ENCODE measurements at regions not wholly inside any gene's neighbourhood (a gene's known extent, or its start where the extent isn't known, plus 50 kb on each side); places are given as distances from the start of the nearest gene placed in this dataset.

DNA sequence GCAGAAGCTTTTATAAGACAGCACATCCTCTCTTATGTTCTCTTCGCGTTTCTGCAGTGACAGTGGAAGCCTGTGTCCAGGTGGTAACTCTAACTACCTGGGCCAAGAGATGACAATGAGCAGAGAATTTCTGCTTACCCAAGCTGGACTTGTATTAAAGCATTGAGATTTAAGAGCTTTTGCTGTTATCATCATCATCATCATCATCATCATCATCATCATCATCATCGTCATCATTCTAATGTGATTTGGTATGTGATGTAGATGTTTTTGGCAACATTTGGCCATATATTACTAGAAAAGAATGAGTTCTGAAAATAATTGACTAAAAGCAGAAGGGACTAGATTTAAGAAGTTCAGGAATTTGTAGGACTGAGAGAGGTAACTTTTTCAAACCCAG, 401.3 kb downstream of the BRINP1 start:
- ATAC-seq, result no peak
- intact Hi-C loops (cut with micrococcal nuclease; ENCODE audit: unreplicated experiment) (no loop called here), in situ Hi-C loops (cut with HindIII; ENCODE audit: low pct_unique_long_range_greater_than_20kb, low sequenced_read_pairs) (no loop called here)
- no peaks in the 10 kb centered on the region for H3K27me3 ChIP-seq (ENCODE audit: control insufficient read depth, insufficient read depth, low read length)
- no peaks in the 10 kb centered on the region for H3K4me1 ChIP-seq (ENCODE audit: control insufficient read depth, insufficient read depth, low read length)
- no TSS peak for BruUV-seq (replicated peaks)
- ChIA-PET CTCF (no interaction called here), POLR2A (no interaction called here)
- no peak overlapping the region for H3K27ac ChIP-seq (ENCODE audit: low read length)
- no peaks in the 10 kb centered on the region for H3K9me3 ChIP-seq (ENCODE audit: control insufficient read depth, insufficient read depth, low read depth, low read length)
- DNase-seq (ENCODE audit: low read depth, low spot score), result no peak
- H3K4me3 ChIP-seq (ENCODE audit: low read depth in 2 of 2, low read length in 2 of 2), result no peak overlapping the region
- H3K36me3 ChIP-seq (ENCODE audit: control insufficient read depth, insufficient read depth, low read length), result no peaks in the 10 kb centered on the region
- TF ChIP-seq CTCF (IDR thresholded peaks at IDR 0.05) (no peak), POLR2AphosphoS5 (IDR thresholded peaks at IDR 0.05; ENCODE audit: low read depth, low read length) (no peak), SIN3A (IDR thresholded peaks at IDR 0.05; ENCODE audit: borderline replicate concordance, insufficient read depth, low read depth, low read length) (no peak), TCF7L2 (IDR thresholded peaks at IDR 0.05; ENCODE audit: low read depth, low read length) (no peak)
- TF ChIP-seq, protein P1, sequence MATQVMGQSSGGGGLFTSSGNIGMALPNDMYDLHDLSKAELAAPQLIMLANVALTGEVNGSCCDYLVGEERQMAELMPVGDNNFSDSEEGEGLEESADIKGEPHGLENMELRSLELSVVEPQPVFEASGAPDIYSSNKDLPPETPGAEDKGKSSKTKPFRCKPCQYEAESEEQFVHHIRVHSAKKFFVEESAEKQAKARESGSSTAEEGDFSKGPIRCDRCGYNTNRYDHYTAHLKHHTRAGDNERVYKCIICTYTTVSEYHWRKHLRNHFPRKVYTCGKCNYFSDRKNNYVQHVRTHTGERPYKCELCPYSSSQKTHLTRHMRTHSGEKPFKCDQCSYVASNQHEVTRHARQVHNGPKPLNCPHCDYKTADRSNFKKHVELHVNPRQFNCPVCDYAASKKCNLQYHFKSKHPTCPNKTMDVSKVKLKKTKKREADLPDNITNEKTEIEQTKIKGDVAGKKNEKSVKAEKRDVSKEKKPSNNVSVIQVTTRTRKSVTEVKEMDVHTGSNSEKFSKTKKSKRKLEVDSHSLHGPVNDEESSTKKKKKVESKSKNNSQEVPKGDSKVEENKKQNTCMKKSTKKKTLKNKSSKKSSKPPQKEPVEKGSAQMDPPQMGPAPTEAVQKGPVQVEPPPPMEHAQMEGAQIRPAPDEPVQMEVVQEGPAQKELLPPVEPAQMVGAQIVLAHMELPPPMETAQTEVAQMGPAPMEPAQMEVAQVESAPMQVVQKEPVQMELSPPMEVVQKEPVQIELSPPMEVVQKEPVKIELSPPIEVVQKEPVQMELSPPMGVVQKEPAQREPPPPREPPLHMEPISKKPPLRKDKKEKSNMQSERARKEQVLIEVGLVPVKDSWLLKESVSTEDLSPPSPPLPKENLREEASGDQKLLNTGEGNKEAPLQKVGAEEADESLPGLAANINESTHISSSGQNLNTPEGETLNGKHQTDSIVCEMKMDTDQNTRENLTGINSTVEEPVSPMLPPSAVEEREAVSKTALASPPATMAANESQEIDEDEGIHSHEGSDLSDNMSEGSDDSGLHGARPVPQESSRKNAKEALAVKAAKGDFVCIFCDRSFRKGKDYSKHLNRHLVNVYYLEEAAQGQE (IDR thresholded peaks at IDR 0.05; ENCODE audit: insufficient read depth in 1 of 2, low read depth in 2 of 2, low read length in 1 of 2), result no peak

DNA sequence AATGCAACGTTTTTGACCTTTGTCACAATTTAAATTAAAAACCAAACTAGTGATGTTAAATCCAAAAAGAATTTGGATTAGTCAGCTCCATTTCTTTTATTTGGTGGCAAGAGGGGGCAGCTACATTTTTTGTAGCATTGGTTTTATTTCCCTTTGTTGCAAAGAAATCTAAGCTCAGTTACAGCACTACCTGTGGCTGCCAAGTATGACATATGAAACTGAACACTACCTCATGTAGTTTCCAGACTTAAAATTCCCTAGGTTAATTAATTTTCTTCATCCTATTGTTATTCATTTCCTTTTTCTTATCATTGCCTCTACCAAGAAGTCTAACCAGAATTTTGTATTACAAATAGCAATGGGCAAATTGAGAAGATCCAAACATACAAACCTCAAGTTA, 393.5 kb downstream of the BRINP1 start:
- H3K4me1 ChIP-seq (ENCODE audit: control insufficient read depth, insufficient read depth, low read length), result no peaks in the 10 kb centered on the region
- no peak overlapping the region for H3K27ac ChIP-seq (ENCODE audit: low read length)
- in situ Hi-C loops (cut with HindIII; ENCODE audit: low pct_unique_long_range_greater_than_20kb, low sequenced_read_pairs) (no loop called here), intact Hi-C loops (cut with micrococcal nuclease; ENCODE audit: unreplicated experiment) (no loop called here)
- H3K27me3 ChIP-seq (ENCODE audit: control insufficient read depth, insufficient read depth, low read length), result no peaks in the 10 kb centered on the region
- DNase-seq (ENCODE audit: low read depth, low spot score) (no peak), ATAC-seq (no peak)
- no peak for TF ChIP-seq SIN3A (IDR thresholded peaks at IDR 0.05; ENCODE audit: borderline replicate concordance, insufficient read depth, low read depth, low read length)
- TF ChIP-seq, protein P1 (IDR thresholded peaks at IDR 0.05; ENCODE audit: insufficient read depth in 1 of 2, low read depth in 2 of 2, low read length in 1 of 2), result no peak
- no peak for TF ChIP-seq POLR2AphosphoS5 (IDR thresholded peaks at IDR 0.05; ENCODE audit: low read depth, low read length)
- TF ChIP-seq TCF7L2 (IDR thresholded peaks at IDR 0.05; ENCODE audit: low read depth, low read length), result no peak
- no peak for TF ChIP-seq CTCF (IDR thresholded peaks at IDR 0.05)
- no TSS peak for BruUV-seq (replicated peaks)
- H3K36me3 ChIP-seq (ENCODE audit: control insufficient read depth, insufficient read depth, low read length), result no peaks in the 10 kb centered on the region
- no peaks in the 10 kb centered on the region for H3K9me3 ChIP-seq (ENCODE audit: control insufficient read depth, insufficient read depth, low read depth, low read length)
- ChIA-PET POLR2A (no interaction called here), CTCF (no interaction called here)
- no peak overlapping the region for H3K4me3 ChIP-seq (ENCODE audit: low read depth in 2 of 2, low read length in 2 of 2)

All from Panc1 (cell line).